PC-3 (cell line): ENCODE measurements at regions not wholly inside any gene's neighbourhood (a gene's known extent, or its start where the extent isn't known, plus 50 kb on each side); places are given as distances from the start of the nearest gene placed in this dataset.

Experiments
- EZH2 ChIP-seq: fragments of 300-600 bp; sonication (generic); IDR thresholded peaks from one replicate; pipeline ENCODE4 v1.6.1; 2017; ENCODE audit warnings: antibody characterized with exemption, mild to moderate bottlenecking, low read length; ENCODE audit not compliant: unreplicated experiment
- TF ChIP-seq, protein P1 (sequence below): fragments of 300-600 bp; sonication (generic); conservative IDR thresholded peaks from 2 replicates; pipeline ENCODE4 v1.5.1; 2017; ENCODE audit warnings: antibody characterized with exemption, low read depth, mild to moderate bottlenecking, low read length

DNA sequence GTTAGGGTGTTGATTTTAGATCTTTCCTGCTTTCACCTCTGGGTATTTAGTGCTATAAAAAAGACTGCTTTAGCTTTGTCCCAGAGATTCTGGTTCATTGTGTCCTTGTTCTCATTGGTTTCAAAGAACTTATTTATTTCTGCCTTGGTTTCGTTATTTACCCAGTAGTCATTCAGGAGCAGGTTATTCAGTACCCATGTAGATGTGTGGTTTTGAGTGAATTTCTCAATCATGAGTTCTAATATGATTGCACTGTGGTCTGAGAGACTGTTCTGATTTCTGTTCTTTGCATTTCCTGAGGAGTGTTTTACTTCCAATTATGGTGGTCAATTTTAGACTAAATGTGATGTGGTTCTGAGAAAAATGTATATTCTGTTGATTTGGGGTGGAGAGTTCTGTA, 167.1 kb upstream of the KYNU start:
- TF ChIP-seq, protein P1, sequence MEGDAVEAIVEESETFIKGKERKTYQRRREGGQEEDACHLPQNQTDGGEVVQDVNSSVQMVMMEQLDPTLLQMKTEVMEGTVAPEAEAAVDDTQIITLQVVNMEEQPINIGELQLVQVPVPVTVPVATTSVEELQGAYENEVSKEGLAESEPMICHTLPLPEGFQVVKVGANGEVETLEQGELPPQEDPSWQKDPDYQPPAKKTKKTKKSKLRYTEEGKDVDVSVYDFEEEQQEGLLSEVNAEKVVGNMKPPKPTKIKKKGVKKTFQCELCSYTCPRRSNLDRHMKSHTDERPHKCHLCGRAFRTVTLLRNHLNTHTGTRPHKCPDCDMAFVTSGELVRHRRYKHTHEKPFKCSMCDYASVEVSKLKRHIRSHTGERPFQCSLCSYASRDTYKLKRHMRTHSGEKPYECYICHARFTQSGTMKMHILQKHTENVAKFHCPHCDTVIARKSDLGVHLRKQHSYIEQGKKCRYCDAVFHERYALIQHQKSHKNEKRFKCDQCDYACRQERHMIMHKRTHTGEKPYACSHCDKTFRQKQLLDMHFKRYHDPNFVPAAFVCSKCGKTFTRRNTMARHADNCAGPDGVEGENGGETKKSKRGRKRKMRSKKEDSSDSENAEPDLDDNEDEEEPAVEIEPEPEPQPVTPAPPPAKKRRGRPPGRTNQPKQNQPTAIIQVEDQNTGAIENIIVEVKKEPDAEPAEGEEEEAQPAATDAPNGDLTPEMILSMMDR = no peak
- no peak for TF ChIP-seq EZH2
